ENCODE measurements at regions not wholly inside any gene's neighbourhood (a gene's known extent, or its start where the extent isn't known, plus 50 kb on each side); places are given as distances from the start of the nearest gene placed in this dataset.

DNA sequence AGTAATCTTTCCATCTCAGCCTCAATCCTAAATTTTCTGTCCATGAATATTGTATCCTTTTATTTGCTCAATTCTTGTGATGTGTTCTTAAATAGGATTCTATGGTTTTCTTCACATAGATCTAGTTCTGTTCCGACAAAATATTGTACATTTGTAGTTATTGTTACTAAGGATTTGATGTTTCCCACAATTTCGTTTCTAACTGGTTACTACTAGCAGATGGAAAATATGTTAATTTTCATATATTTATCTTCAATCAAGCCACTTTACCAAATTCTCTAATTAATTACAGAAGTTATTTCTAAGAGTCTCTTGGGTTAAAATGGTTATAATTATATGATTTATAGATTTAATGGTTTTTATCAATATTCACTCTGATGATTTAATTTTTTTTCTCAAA, 60.3 kb downstream of the SEC61B start:
- DNase-seq, result no peak

DNA sequence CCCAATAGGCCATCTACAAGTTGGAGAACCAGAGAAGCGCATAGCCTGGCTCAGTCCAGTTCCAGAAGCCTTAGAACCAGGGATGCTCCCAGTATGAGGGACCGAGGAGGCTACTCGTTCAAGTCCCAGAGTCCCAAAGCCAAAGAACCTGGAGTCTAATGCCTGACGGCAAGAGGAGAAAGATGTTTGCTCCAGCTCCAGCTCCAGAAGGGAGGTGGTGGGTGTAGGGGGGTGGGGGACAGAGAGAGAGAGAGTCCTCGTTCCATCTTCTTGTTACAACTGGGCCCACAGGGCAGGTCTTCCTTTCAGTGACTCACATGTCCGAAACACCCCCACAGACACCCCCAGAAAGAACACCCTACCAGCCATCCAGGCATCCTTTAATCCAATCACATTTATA, 63.9 kb downstream of the SEC61B start:
- DNase-seq, result no peak

DNA sequence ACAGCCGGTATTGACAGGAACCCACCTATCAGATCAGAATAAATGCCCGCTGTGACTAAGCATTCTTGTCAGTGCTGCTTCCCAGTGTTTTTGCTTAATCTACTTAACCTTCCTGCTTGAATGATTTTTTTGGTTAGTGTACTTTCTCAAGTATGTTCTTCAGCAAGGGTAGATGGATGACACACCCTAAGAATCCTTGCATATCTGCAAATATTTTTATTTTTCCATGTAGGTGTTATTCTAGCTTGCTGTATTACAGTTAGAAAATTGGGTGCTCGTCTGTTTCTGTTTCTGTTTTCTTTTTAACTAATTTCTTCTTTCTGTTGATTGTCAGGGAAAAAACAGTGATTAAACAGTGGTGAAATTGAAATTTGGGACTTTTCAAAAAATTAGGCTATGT, 64.5 kb downstream of the SEC61B start:
- no peak for DNase-seq

DNA sequence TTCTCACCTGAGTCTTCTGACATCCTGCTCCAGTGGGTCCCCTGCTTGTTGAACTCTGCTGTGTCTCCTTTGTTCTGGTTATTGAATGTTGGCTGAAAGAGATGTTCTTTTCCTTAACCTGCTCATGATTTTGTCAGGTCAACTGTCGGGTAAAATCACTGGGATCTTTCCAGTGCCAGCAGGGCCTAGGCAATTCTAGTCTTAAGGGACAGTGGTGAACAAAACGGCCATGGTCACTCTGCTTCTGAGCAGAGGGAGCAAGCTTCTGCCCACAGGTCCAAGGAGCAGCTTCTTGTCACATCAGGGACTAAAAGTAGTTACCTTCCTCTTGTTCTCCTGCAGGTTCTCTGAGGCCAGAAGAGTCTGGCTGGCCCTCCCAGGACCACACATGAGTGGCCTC, 65.6 kb downstream of the SEC61B start:
- no peak for DNase-seq

DNA sequence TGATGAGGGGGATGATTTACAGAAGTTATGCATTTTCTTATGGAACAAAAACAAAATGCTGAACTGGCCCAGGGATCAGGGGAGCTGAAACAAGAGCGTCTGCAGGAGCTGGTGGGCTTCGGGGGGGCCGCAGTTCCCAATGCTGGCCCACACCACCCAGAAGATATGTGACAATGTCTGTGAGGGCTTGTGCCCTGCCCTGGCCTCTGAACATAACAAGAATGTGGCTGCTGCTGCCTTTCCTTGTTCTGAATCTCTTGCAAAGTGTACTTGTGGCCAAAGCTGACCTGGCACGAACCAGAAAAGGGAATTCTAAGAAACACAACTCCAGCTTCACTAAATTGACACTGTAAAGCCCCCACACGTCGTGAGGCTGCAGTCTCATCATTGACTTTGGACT, 66.7 kb downstream of the SEC61B start:
- no peak for DNase-seq

DNA sequence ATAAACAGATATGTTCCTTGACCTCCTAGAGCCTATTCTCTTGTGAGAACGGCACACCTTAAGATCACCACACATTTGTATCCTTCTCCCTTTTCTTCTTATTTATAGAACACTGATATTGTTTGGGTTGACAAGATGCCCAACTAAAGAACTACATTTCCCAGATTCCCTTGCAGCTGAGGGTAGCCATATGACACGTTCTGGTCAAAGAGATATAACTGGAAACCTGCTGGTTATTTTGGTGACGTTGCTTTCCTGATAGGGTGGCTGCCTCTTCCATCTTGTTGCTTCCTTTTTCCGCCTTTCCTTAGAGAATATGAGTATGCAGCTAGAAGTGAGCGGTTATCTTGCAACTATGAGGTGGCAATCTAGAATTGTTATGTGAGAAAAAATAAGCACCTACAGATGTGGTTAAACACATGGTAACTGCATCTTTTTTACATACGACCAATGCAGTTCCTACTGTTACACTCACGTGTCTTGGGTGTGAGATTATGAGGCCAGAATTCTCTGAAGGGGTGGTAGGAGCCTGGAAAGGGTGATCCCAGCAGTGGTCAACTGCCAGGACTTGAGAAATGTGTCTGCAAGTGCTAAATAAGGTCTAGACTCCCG, 72.9 kb downstream of the SEC61B start:
- no peak for DNase-seq

DNA sequence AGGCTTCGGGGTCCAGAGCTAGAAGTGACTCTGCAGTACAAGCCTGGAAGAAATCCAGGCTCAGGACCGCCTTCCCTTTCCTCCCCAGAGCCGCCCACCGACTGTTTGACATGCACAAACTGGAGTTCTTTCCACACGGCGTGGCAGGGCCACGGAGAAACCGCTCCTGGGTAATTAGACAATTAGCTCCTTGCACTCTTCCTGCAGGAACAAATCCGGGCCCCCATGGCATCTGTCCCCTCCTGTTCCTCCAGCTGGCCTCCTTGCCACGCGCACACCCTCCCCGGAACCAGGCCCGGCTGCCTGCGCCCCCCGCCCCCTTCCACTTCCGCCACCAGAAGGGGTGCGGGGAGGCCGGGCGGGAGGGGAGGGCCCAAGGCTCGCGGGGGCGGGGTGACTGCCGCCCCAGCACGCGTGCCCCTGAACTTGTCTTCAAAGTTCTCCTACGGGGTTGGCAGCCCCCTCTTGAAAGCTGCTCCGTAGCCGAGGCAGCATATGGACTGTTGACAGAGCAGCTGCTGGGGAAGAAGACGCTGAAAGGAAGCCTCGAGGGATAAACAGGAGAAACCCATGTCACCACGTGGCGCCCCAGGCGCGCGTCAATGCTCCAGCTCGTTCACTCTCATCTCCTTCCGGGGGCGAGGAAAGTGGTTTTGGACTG, 74.3 kb downstream of the SEC61B start:
- DNase-seq, result peak; percentile 68

DNA sequence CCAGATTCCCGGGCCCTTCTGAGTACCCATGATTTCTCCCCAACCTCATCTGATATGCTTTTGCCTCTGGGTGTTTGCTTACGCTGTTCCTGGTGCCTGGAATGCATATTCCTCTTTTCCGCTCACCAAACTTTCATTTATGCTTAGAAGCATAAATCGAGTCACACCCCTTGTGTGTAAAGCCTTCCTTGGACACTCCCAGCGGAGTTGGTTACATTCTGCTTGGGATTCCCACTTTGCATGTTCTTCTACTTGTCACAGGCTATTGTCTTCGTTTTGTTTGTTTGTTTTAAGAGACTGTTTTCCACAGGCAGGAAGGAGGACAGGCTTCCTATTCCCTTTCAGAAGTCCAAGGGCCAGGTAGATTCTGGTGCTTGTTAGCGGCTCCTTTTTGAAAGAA, 76.5 kb downstream of the SEC61B start:
- DNase-seq, result no peak

DNA sequence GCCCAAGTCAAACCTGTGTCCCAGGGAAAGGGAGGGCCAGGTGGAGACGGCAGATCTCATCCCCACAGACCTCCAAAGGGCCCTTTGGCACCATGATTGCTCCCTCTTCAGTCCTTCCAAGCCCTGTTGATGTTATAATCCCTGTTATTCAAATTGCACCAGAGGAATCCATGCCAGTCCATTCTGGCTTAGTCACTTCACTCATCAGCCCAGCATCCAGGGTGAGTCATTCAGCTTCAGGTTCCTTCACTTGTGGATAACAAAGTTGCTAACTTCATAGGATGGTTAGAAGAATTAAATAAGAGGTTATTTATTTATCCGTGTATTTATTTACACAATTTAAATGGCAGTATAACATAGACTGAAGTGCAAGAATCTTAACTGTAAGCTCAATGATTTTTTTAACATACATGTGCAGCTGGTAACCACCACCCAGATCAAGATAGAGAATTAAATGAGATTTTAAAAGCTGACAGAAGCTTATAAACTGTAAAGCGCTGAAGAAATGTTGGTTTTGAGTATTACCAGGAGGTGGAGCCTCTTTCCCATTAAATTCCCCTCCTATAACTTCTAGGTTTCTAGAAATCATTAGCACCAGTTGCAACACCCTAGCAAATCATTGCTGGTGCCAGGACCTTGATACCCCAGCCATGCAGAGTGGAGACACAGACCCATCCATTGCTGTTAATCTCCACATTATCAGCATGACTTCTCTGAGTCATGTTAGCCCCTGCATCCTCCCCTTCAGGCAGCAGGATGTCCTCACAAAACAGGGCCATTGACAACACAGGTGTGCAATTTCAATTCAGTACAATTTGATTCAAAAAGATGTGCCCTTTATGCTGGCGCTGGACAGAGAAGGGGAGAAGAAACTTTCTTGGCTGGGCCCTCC, 77.4 kb downstream of the SEC61B start:
- DNase-seq, result no peak

DNA sequence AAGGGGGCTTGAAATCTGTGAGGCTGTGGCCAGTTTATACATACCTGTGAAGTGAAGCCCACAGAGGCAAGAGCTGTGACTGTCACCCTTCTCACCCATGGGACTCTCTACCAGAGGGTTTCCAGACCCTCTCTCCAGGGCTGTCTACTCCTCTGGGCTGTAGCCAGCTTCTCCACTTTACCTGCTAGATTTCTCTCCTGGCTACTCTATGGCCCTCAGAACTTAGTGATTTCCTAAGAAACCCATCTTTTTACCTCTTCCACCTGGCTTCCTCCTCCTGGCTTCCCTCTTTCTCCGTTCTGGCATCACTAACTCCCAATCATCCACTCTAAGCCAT, 78.0 kb downstream of the SEC61B start:
- no peak for DNase-seq

DNA sequence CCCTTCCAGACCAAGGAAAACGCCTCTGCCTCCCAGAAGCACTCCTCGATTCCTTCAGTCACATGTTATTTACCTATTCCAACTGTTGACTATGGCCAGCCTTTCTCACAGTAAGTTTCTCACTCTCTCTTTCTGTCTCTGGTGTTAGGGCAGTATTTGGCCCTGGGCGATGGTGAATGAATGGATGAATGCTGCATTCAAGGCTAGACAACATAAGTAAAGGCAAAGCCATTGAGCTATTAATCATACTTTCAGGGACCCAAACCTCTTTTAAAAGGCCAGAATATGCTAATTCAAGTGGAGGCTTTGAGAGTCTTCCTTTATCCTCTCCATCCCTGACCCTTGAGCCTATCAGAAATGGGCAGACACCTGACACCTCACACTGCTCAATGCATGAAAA, 78.5 kb downstream of the SEC61B start:
- DNase-seq, result no peak

DNA sequence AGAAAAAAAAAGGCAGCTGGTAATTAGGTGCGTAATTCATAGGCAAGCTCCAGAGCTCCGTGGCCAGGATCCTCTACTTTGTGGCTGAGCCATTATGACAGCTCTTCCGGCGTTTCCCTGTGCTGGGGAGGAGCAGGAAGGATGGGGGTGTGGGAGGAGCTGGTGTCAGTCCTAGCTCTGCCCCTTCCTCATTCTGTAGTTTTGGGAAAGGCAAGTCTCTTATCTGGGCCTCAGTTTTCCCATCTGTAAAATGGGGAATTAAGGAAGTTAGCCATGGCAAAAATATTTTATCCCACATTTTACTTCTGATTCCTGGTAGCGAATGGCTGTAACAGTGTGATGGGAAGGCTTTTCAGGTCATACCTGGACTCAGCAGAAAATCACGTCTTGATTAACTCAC, 81.1 kb downstream of the SEC61B start:
- DNase-seq, result no peak

DNA sequence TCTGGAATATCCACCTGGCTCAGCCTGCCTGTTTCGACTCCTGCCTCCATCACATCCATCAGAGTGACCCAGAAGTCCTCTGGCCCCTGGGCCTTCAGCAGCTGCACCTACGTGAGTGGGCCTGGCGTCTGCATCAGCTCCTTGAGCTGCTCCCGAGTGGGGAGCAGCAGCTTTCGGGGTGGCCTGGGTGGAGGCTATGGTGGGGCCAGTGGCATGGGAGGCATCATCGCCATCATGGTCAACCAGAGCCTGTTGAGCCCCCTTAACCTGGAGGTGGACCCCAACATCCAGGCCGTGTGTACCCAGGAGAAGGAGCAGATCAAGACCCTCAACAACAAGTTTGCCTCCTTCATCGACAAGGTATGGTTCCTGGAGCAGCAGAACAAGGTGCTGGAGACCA, 83.0 kb downstream of the SEC61B start:
- no peak for DNase-seq

DNA sequence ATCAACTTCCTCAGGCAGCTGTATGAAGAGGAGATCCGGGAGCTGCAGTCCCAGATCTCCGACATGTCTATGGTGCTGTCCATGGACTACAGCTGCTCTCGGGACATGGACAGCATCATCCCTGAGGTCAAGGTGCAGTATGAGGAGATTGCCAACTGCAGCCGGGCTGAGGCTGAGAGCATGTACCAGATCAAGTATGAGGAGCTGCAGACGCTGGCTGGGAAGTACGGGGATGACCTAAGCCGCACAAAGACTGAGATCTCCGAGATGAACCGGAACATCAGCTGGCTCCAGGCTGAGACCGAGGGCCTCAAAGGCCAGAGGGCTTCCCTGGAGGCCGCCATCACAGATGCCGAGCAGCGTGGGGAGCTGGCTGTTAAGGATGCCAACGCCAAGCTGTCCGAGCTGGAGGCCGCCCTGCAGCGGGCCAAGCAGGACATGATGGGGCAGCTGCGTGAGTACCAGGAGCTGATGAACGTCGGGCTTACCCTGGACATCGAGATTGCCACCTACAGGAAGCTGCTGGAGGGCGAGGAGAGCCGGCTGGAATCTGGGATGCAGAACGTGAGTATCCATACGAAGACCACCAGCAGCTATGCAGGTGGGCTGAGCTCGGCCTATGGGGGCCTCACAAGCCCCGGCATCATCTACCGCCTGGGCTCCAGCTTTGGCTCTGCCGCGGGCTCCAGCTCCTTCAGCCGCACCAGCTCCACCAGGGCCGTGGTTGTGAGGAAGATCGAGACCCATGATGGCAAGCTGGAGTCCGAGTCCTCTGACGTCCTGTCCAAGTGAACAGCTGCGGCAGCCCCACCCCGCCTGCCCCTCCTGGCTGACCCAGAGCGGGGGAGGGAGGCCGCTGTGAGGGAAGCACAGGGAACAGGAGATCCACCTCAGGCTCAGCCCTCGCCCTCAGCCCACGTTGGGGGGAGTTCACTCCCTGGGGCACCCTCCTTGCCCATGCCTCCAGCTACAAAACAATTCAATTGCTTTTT, 84.0 kb downstream of the SEC61B start:
- no peak for DNase-seq

DNA sequence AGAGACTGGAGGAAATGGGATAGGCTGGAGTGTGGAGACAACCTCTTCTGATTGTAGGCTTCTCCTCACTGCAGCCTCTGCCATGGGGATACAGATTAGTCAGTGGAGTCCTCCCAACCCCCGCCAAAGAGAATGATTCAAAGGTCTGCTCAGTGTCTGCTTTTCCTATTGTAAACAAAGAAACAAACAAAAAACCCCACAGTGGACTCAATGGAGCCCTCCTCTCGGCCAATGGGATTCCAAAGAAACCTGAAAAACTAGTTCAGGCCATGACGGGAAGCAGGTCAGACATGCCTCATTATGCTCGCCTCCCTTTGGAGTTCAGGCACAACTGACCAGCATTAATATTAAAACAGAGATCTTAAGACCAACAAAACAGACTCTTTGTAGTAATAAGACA, 85.8 kb downstream of the SEC61B start:
- no peak for DNase-seq

DNA sequence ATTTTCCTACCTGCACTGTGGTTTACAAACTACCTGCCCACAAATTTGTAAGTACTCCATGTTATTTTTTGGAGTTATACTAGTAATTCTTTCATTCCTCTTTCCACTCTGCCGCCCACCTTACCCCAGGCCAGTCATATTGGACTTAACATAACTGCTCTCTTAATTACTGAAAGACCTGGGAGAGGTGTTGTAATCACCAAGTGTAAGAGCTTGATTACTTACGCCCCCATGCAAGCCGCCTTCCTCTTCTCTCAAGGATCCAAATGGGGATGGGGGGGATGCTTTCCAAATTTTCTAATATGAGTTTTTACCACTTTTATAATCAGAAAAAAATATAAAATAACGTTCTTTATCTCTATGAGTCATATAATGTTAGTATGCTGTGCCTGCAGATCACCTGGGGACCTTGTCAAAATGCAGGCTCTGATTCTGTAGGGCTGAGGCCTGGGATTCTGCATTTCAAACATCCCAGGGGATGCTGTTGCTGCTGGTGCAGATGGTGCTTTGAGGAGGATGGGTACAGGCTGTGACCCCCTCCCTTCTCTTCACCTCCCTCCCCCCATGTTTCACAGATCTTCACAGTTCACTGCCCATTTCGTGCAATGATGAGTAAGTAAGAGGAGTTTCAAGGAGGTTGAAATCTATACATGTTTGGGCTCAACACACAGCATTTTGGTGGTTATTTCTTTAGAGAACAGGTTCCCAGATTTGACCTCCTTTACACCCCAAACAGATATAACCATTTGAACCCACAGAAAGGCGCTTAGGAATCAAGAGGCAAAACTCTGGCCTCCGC, 87.3 kb downstream of the SEC61B start:
- no peak for DNase-seq

DNA sequence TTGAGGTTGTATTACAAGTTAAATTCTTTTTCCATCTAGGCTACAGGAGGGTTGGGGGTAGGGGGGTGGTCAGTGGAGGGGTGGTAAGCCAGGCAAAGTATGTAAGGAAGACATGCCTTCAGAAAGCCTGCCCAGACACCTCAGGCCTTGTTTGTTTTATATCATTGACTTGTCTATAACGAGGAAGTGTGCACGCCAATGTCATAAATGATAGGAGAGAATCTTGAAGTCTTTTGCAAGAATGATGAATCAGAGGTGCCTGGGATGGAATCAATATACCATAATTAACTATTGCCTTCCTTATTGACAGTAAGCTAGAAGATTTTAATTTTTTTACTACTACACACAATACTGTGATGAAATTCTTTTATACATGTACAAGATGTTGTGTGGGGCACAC, 90.7 kb downstream of the SEC61B start:
- DNase-seq, result no peak

DNA sequence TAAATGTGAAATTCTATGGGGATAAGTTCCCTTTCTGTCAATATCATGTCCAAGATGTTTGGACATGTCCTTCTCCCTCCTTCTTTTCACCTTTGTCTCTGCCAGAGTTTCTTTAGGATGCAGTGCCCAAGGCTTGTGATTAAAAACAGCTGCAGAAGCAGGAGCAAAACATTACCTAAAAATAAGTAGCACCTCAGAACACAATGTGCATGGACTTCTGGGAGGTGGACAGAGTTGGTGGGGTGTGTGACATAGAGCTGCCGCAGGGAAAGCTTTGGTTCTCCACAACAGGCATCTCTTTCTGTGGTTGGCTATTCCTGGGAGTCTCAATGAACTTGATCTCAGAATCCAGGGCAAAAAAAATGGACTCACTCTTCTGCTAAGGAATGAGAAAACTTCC, 97.0 kb downstream of the SEC61B start:
- DNase-seq, result no peak

DNA sequence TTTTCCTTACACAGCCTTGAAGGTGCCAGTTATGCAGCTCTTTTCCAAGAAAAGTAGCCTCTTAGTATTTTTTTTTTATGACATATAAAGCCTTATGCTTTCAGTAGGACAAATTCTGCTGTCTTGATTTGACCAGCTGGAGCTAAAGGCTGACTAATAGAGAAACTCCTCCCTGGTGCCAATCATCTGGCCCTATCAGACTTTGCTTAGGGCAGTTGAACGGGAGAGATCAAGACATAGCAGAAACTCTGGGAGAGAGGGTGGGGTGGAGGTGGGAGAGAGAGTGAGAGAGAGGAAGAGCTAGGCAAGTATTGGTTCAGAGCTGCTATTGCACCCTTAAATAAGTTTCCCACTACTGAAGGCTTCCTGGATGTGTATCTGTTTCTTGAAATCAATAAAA, 100.2 kb downstream of the SEC61B start:
- no peak for DNase-seq

DNA sequence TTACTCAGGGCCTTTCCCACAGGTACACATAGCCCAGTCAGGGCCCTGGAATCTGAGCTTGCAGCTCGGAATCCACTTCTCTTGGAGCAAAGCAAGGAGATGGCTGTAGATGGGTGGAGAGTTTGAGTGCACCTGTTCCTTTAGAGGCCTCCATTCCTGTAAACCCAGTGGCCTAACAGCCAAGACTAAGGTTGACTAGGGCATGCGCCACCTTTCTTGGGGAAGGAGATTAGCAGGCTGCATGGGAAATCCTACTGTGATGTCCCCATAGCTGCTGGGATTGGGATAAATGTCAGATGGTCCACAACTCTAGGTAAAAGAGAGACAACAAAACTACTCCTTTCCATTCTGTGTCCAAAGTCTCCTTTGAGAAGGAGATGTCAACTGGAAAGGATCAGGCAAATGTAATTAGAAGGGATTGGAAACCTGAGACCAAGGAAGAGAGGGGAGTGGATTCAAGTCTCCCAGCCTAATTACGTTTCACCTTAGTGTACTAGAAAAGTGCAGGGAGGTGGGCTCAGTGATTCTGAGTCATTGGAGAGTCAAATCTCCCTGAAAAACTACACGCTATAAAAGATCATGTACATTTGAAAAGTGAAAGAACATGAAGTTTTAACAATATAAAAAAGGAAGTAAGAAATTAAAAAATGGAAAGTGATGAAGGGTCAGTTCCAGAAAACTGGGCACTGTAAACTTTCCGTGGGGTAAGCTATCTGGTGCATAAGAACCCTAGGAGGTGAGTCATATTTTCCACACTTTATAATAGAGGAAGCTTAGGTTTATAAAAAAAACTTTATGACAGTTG, 104.2 kb downstream of the SEC61B start:
- no peak for DNase-seq

DNA sequence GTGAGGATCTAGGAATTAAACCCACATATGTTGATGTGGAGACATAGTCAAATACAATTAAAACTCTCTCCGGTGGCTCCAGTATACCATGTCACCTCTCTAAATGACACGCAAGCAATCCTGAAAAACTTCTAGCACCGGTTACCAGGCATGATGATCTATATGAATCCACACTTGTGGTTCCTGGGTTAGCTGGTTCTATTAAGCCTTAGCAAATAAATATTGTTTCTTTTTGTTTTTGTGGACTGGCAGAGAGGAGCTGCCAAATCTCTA, 104.8 kb downstream of the SEC61B start:
- DNase-seq, result no peak

DNA sequence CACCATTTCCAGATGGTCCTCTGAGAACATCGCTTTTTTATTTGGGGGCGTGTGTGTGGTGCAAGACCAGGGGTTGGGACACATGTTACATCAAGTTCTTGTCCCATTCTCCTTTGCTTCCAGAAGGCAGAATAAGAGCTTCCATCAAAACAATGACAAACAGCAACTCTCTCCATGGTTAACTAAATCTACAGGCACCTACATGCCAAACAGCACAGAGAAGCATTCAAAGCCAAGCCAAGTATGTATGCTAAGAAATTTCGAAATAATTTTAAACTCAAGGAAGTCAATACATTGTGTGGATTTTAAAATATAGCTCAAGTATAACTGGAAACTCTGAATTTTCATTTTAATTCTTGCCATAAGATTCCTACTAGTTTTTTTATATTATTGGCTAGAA, 105.6 kb downstream of the SEC61B start:
- DNase-seq, result no peak

Data from left hindlimb (tissue), 1 donor.